BLaER1 treated with 17β-estradiol and CSF1 and Interleukin-3, amounts not matched to agents 10 nM and 100 nM (cell line): ENCODE measurements at regions not wholly inside any gene's neighbourhood (a gene's known extent, or its start where the extent isn't known, plus 50 kb on each side); places are given as distances from the start of the nearest gene placed in this dataset.

Experiments used
- H3K27ac ChIP-seq, 11 experiments: shearing (Covaris generic); formaldehyde crosslinking; 2 replicates each; pipeline ENCODE4 v1.8.1; 2022
- H3K27me3 ChIP-seq, 11 experiments: shearing (Covaris generic); formaldehyde crosslinking; 2 replicates each; pipeline ENCODE4 v1.8.1; 2022
- H3K36me3 ChIP-seq, 11 experiments: shearing (Covaris generic); formaldehyde crosslinking; 2 replicates each; pipeline ENCODE4 v1.8.1; 2022
- H3K4me1 ChIP-seq, 10 experiments: shearing (Covaris generic); formaldehyde crosslinking; 2 replicates each; pipeline ENCODE4 v1.8.1; 2022
- H3K4me2 ChIP-seq, 11 experiments: shearing (Covaris generic); formaldehyde crosslinking; 2 replicates each; pipeline ENCODE4 v1.8.1; 2022
- H3K4me3 ChIP-seq, 10 experiments: shearing (Covaris generic); formaldehyde crosslinking; 2 replicates each; pipeline ENCODE4 v1.8.1; 2022
- H3K9ac ChIP-seq, 11 experiments: shearing (Covaris generic); formaldehyde crosslinking; 2 replicates each; pipeline ENCODE4 v1.8.1; 2022
- H3K9me3 ChIP-seq, 11 experiments: shearing (Covaris generic); formaldehyde crosslinking; replicated peaks in 1 of 11; 2 replicates each; pipeline ENCODE4 v1.8.1; 2022
- H4K20me1 ChIP-seq, 11 experiments: shearing (Covaris generic); formaldehyde crosslinking; 2 replicates each; pipeline ENCODE4 v1.8.1; 2022
- Cebpa-rat ChIP-seq, 11 experiments: shearing (Covaris generic); IDR thresholded peaks; 2 replicates each; pipeline ENCODE4 v1.8.1; 2022

GRCh38 chr1:232182236-232182635 lies 447.7 kb downstream of the SIPA1L2 start:
- Histone ChIP-seq H3K9ac (no peak overlapping the region), H3K27ac (no peak overlapping the region), H3K36me3 (no peaks in the 10 kb centered on the region), H3K9me3 (peaks cover 0 to 5% (median 0%) of the 10 kb centered on the region in 11 experiments; a peak in 3 of 22 replicates), H4K20me1 (no peaks in the 10 kb centered on the region), H3K4me2 (no peak overlapping the region), H3K4me3 (no peak overlapping the region), H3K4me1 (peaks cover 0 to 11% (median 0%) of the 10 kb centered on the region in 10 experiments; a peak in 3 of 20 replicates), H3K27me3 (no peaks in the 10 kb centered on the region)
- TF ChIP-seq Cebpa-rat (IDR thresholded peaks at IDR 0.05) = no peak

GRCh38 chr1:232180779-232181136 lies 449.2 kb downstream of the SIPA1L2 start:
- Histone ChIP-seq H3K4me2 (no peak overlapping the region), H3K4me3 (no peak overlapping the region), H3K27me3 (no peaks in the 10 kb centered on the region), H4K20me1 (no peaks in the 10 kb centered on the region), H3K4me1 (peaks cover 0 to 11% (median 0%) of the 10 kb centered on the region in 10 experiments; a peak in 3 of 20 replicates), H3K27ac (no peak overlapping the region), H3K36me3 (no peaks in the 10 kb centered on the region), H3K9me3 (peaks cover 0 to 10% (median 0%) of the 10 kb centered on the region in 11 experiments; a peak in 5 of 22 replicates), H3K9ac (no peak overlapping the region)
- TF ChIP-seq Cebpa-rat (IDR thresholded peaks at IDR 0.05) = no peak

- Histone ChIP-seq H3K36me3 (no peaks in the 10 kb centered on the region), H3K27me3 (no peaks in the 10 kb centered on the region), H3K4me2 (no peak overlapping the region)
Observed at GRCh38 chr1:232179896-232180778, 449.8 kb downstream of the SIPA1L2 start.

GRCh38 chr1:232178191-232178590 lies 451.7 kb downstream of the SIPA1L2 start:
- H4K20me1 ChIP-seq = no peaks in the 10 kb centered on the region
- no peaks in the 10 kb centered on the region for H3K27me3 ChIP-seq
- H3K9me3 ChIP-seq = peaks cover 0 to 10% (median 0%) of the 10 kb centered on the region in 11 experiments; a peak in 3 of 22 replicates
- peaks cover 0 to 9% (median 0%) of the 10 kb centered on the region in 10 experiments; a peak in 5 of 20 replicates for H3K4me1 ChIP-seq
- no peak overlapping the region for H3K9ac ChIP-seq
- H3K4me3 ChIP-seq = no peak overlapping the region
- no peak overlapping the region for H3K27ac ChIP-seq
- no peak for TF ChIP-seq Cebpa-rat (IDR thresholded peaks at IDR 0.05)
- H3K36me3 ChIP-seq = no peaks in the 10 kb centered on the region
- H3K4me2 ChIP-seq = no peak overlapping the region

More at GRCh38 chr1:232179896-232180778, 449.8 kb downstream of the SIPA1L2 start:
- H3K9me3 ChIP-seq = peaks cover 0 to 10% (median 0%) of the 10 kb centered on the region in 11 experiments; a peak in 5 of 22 replicates
- H3K27ac ChIP-seq = no peak overlapping the region
- no peak overlapping the region for H3K4me3 ChIP-seq
- no peak for TF ChIP-seq Cebpa-rat (IDR thresholded peaks at IDR 0.05)
- no peak overlapping the region for H3K9ac ChIP-seq
- H4K20me1 ChIP-seq = no peaks in the 10 kb centered on the region
- H3K4me1 ChIP-seq = peaks cover 0 to 7% (median 0%) of the 10 kb centered on the region in 10 experiments; a peak in 3 of 20 replicates

- Histone ChIP-seq H3K9me3 (peaks cover 0 to 10% (median 0%) of the 10 kb centered on the region in 11 experiments; a peak in 3 of 22 replicates), H3K36me3 (no peaks in the 10 kb centered on the region), H3K4me1 (peaks cover 5 to 15% (median 5%) of the 10 kb centered on the region in 10 experiments), H3K4me2 (no peak overlapping the region), H3K4me3 (no peak overlapping the region), H4K20me1 (no peaks in the 10 kb centered on the region), H3K27ac (no peak overlapping the region), H3K27me3 (no peaks in the 10 kb centered on the region), H3K9ac (no peak overlapping the region)
- TF ChIP-seq Cebpa-rat (IDR thresholded peaks at IDR 0.05) = no peak
Observed at GRCh38 chr1:232177438-232177837, 452.5 kb downstream of the SIPA1L2 start.

- Histone ChIP-seq H3K4me3 (no peak overlapping the region), H3K4me2 (no peak overlapping the region), H3K4me1 (peaks cover 8 to 23% (median 10%) of the 10 kb centered on the region in 10 experiments), H3K9ac (no peak overlapping the region), H3K9me3 (peaks cover 0 to 10% (median 0%) of the 10 kb centered on the region in 11 experiments; a peak in 3 of 22 replicates), H3K27me3 (no peaks in the 10 kb centered on the region), H4K20me1 (no peaks in the 10 kb centered on the region), H3K27ac (no peak overlapping the region), H3K36me3 (no peaks in the 10 kb centered on the region)
- no peak for TF ChIP-seq Cebpa-rat (IDR thresholded peaks at IDR 0.05)
Observed at GRCh38 chr1:232176222-232176621, 453.7 kb downstream of the SIPA1L2 start.

GRCh38 chr1:232174306-232174705 lies 455.6 kb downstream of the SIPA1L2 start:
- TF ChIP-seq Cebpa-rat (IDR thresholded peaks at IDR 0.05) = no peak
- Histone ChIP-seq H3K27me3 (no peaks in the 10 kb centered on the region), H3K4me2 (peak overlapping the region in 3 of 11 experiments; percentile 7 to 64 (median 33); a peak in 4 of 22 replicates), H3K36me3 (no peaks in the 10 kb centered on the region), H3K27ac (no peak overlapping the region), H4K20me1 (no peaks in the 10 kb centered on the region), H3K9me3 (peaks cover 0 to 10% (median 0%) of the 10 kb centered on the region in 11 experiments; a peak in 3 of 22 replicates), H3K4me3 (no peak overlapping the region), H3K4me1 (peaks cover 8 to 23% (median 10%) of the 10 kb centered on the region in 10 experiments), H3K9ac (no peak overlapping the region)

GRCh38 chr1:232172563-232172962 lies 457.4 kb downstream of the SIPA1L2 start:
- no peaks in the 10 kb centered on the region for H3K36me3 ChIP-seq
- H3K27me3 ChIP-seq = no peaks in the 10 kb centered on the region
- no peaks in the 10 kb centered on the region for H4K20me1 ChIP-seq
- H3K4me1 ChIP-seq = peaks cover 8 to 23% (median 10%) of the 10 kb centered on the region in 10 experiments
- H3K4me3 ChIP-seq = no peak overlapping the region
- TF ChIP-seq Cebpa-rat (IDR thresholded peaks at IDR 0.05) = no peak
- H3K4me2 ChIP-seq = peak overlapping the region; percentile 23 to 63 (median 47)
- H3K27ac ChIP-seq = no peak overlapping the region
- H3K9ac ChIP-seq = no peak overlapping the region
- H3K9me3 ChIP-seq = peaks cover 0 to 10% (median 0%) of the 10 kb centered on the region in 11 experiments; a peak in 3 of 22 replicates

- no peak overlapping the region for H3K9ac ChIP-seq
- H3K4me3 ChIP-seq = no peak overlapping the region
- no peaks in the 10 kb centered on the region for H3K27me3 ChIP-seq
- no peak for TF ChIP-seq Cebpa-rat (IDR thresholded peaks at IDR 0.05)
- H3K4me2 ChIP-seq = no peak overlapping the region
- no peaks in the 10 kb centered on the region for H3K36me3 ChIP-seq
- H3K9me3 ChIP-seq = peaks cover 0 to 4% (median 0%) of the 10 kb centered on the region in 11 experiments; a peak in 4 of 22 replicates
- H3K4me1 ChIP-seq = peaks cover 8 to 23% (median 10%) of the 10 kb centered on the region in 10 experiments
- no peaks in the 10 kb centered on the region for H4K20me1 ChIP-seq
- H3K27ac ChIP-seq = no peak overlapping the region
Observed at GRCh38 chr1:232170909-232171308, 459.0 kb downstream of the SIPA1L2 start.
